ENCODE measurements at regions not wholly inside any gene's neighbourhood (a gene's known extent, or its start where the extent isn't known, plus 50 kb on each side); places are given as distances from the start of the nearest gene placed in this dataset.

GRCh38 chr14:21941885-21942284 lies 268.3 kb upstream of the OR4E1 start:
- TF ChIP-seq CTCF (IDR thresholded peaks at IDR 0.05) (no peak), EZH2 (IDR thresholded peaks at IDR 0.05; ENCODE audit: borderline replicate concordance, insufficient read depth, low read depth, low read length, poor library complexity, severe bottlenecking) (no peak)
